Ovary (tissue), 3 donors: ENCODE measurements at regions not wholly inside any gene's neighbourhood (a gene's known extent, or its start where the extent isn't known, plus 50 kb on each side); places are given as distances from the start of the nearest gene placed in this dataset.

Source experiments
- CTCF ChIP-seq, 3 donors: fragments of 450-650 bp in 2 of 3; fragments of 200-600 bp in 1 of 3; IDR thresholded peaks; one replicate each; pipeline versions ENCODE4 v1.5.1 to v1.8.0; 2016 to 2022; ENCODE audit warnings: antibody characterized with exemption in 3 of 3, mild to moderate bottlenecking in 1 of 3
- EP300 ChIP-seq: sonication (generic); formaldehyde crosslinking; IDR thresholded peaks from one replicate; pipeline ENCODE4 v1.6.1; 2017; ENCODE audit warnings: antibody characterized with exemption
- POLR2A ChIP-seq: fragments of 450-650 bp; IDR thresholded peaks from one replicate; pipeline ENCODE4 v1.6.1; 2017; ENCODE audit warnings: antibody characterized with exemption, mild to moderate bottlenecking, moderate library complexity
- donor health status: DM: no; HTN: no; CAD: no.

- no peak for TF ChIP-seq CTCF (IDR thresholded peaks at IDR 0.05)
- no peak for TF ChIP-seq POLR2A
- TF ChIP-seq EP300: no peak
These were observed 104.9 kb upstream of the EOMES start for GRCh38 chr3:27827041-27827440.
